Femur (tissue), 1 donor: ENCODE measurements at regions not wholly inside any gene's neighbourhood (a gene's known extent, or its start where the extent isn't known, plus 50 kb on each side); places are given as distances from the start of the nearest gene placed in this dataset.
"Not testable (repeated sequence)": the region's sequence is repeated elsewhere in the genome, so short reads cannot be mapped to it uniquely, and the experiment has no call there.

ENCODE experiments used
- DNase-seq: peaks from one replicate; pipeline ENCODE4 v3.0.0-alpha.2; 2017

DNA sequence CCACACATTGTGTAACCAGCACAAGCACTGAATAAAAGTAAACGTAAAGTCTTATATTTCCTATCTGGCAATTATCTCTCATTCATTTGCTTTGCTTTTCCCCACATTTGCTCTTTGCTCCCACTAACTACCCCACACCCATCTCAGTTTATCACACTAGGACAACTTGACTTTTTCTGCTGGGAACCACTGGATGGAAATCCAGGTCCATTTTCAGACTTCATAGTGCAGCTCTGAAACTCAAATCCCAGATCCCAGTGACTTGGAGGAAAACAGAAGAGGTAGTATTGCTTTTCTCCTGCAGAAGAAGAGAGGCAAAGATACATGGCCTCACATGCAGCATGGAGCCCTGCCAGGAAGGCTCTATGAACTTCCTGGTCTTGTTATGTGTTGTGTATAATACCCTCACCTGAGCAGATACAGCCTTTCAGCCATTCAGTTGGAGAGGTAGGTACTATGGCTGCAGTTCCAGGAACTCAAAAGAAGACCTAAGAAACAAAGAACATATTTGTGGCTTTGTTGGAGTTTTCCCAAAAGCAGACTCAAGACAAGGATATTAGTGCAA lies 90.0 kb upstream of the NIPBL start:
- no peak for DNase-seq

DNA sequence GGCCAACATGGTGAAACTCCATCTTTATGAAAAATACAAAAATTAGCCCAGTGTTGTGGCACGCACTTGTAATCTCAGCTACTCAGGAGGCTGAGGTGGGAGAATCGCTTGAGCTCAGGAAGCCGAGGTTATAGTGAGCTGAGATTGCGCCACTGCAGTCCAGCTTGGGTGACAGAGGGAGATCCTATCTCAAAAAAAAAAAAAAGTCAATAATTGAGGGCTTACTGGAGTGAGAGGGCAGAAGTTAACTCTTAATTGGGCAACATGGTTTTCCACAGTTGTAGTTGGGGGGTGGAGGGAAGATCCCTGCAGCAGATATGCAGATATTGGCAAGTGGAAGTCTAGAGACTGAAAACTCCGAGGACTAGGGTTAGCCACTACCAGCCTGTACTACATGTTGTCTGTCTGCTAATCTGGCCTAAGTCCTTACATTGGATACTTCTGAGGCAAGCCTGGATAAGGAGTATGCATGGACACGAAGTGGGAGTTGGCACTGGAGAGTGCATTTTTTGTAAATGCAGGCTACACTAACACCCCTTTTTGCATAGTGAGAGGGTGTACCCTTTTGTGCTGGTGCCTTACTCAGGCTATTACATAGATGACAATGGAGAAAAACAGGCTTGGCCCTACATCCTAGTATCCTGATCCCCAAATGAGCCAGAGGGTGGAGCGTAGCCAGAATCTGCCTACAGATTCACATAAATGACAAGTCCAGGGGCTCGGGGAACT lies 89.0 kb upstream of the NIPBL start:
- no peak for DNase-seq

DNA sequence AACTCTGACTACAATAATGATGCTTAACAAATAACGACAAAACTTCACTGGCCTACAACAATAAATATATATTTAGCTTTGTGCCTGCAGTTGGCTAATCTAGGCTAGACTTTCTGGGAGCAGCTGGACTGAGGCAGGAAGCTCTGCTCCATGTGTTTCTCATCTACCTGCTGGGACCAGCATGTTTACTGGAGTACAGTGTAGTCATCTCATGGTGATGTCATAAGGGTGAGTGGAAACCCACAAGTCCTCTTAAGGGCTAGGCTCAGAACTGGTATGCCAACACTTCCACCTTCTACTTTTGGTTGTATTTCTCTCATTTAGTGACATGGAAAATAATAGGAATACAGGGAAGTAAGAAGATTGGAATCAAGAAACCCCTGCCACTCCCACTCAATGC lies 85.7 kb upstream of the NIPBL start:
- DNase-seq: no peak

DNA sequence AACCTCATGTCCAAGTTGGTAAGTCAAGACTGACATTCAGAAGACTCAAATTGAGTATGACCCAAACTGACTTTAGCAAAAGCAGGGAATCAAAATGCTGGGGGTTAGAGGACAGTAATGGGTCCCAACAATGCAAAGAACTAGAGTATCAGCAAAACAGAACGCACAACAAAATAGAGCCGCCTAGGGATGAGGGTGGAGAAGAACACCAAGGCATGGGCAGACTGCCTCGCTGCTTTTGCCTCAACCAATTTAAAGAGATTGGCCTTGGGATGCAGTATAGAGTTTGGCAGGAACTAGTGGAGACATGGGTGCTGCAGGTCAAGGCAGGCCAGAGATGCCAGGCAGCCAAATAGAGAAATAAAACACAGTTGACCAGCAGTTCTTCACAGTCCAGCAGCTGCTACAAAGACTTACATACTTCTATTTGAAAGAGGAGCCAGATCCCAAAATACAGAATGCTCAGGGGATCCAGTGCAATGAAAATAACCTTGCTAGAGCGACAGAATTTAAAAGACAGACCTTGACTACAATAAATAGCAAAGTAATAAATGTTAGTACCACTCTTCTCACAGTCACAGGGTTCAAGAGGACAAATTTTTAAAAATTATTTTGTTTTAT lies 83.9 kb upstream of the NIPBL start:
- DNase-seq: no peak

DNA sequence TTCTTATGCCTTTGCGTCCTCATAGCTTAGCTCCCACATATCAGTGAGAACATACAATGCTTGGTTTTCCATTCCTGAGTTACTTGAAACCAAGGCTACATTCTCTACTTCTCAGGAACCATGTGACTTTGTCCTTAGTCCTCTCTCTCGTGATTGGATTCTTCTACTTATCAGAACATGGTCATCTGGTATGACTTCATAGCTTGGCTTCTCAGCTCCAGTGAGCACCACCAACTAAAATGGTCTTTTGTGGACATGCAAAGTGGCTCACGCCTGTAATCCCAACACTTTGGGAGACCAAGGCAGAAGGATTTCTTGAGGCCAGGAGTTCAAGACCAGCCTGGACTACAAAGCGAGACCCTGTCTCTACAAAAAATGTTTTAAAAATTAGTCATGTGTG lies 81.2 kb upstream of the NIPBL start:
- DNase-seq: no peak

DNA sequence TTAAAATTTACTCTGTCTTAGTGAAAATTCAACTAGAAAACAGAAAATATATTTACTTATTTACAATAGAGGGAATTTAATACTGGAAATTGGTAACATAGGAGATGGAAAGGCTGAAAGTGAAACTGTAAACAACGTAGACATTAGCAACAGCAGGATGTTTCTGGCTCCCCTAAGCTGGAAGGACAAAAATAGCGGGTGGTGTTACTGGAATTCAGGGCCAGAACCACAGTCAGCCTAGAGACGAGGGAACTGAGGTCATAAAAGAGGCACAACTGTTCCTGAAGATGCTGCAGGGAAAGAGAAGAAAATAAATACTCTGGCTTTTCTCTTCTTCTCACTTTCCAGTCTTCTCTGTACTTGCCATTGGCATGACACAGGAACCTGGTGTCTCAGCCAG lies 80.4 kb upstream of the NIPBL start:
- DNase-seq: no peak

DNA sequence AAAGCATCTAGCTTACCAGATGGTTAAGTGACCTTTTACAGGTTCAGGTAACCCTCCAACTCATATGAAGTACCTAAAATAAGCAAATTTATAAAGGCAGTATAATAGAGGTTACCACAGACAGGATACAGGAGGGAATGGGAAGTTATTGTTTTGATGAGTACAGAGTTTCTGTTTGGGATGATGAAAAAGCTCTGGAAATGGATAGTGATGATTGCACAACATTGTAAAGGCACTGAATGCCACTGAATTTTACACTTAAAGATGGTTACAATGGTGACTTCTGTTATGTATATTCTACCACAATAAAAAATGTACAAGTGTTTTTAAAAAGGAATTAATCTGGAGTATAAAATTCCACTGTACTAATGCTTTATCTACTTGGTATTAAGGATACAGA lies 75.0 kb upstream of the NIPBL start:
- DNase-seq: no peak

DNA sequence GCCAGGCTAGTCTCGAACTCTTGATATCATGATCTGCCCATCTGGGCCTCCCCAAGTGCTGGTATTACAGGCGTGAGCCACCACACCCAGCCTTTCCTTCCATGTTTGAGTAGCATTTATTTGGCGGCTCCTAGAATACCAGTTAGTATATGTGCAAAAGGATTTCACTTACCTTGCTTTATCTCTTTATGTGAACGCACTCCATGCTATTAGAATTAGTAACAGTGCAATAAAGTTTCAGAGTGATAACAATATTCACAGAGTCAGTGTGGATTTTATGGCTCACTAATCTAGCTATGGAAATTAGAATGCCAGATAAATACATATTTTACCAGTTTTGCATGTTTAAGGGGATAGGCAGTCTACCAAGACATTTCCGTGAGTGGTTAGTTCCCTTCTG lies 74.4 kb upstream of the NIPBL start:
- DNase-seq: no peak

DNA sequence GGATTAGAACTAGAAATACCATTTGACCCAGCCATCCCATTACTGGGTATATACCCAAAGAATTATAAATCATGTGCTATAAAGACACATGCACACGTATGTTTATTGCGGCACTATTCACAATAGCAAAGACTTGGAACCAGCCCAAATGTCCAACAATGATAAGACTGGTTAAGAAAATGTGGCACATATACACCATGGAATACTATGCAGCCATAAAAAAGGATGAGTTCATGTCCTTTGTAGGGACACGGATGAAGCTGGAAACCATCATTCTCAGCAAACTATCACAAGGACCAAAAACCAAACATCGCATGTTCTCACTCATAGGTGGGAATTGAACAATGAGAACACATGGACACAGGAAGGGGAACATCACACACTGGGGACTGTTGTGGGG lies 63.3 kb upstream of the NIPBL start:
- DNase-seq: not testable (repeated sequence)

DNA sequence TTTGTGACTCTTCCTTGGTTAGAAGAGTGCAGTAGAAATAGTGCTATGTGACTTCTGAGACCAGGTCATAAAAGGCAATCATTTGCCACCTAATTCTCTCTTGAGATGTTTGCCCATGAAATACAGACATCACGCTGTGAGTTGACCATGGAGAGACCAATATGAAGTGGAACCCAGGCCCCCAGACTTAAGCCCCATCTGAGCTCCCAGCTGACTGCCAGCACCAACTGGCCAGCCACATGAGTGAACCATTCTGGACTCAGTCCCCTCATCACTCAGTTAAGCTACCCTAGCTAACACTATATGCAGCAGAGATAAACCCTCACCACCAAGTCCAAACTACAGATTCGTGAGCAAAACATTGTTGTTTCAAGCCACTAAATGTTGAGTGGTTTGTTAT lies 60.7 kb upstream of the NIPBL start:
- no peak for DNase-seq

DNA sequence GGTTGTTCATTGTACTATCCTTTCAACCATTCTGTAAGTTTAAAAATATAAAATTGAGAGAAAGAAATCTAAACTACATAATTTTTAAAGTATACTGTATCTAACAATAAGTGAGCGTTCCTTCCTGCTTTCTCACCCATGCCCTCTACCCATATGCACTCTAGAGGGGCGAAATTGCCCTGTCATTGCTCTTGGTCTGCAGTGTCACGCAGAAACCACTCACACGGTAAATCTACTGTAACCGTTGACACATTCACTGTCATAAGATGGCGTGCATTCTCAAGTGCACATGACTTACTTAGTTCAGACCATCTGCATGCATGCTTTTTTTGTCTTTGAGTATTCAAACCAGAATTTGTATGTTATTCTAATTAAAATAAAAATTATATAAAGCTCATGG lies 55.7 kb upstream of the NIPBL start:
- no peak for DNase-seq

DNA sequence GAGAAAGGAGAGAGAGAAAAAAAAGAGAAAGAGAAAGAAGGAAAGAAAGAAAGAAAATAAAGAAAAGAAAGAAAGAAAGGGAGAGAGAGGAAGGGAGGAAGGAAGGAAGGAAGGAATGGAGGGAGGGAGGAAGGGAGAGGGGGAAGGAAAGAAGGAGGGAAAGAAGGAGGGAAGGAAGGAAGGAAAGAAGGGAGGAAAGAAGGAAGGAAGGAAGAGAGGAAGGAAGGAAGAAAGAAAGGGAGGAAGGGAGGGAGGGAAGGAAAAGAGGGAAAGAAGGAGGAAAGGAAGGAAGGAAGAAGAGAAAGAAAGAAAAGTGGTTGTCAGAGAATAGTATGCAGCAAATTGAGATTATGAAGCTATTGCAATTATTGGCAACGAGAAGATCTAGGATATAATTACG lies 49.9 kb upstream of the NIPBL start:
- no peak for DNase-seq
